GM12874 (cell line): ENCODE measurements at regions not wholly inside any gene's neighbourhood (a gene's known extent, or its start where the extent isn't known, plus 50 kb on each side); places are given as distances from the start of the nearest gene placed in this dataset.

Experiments used
- TF ChIP-seq, protein P1 (sequence below): IDR thresholded peaks from 2 replicates; pipeline ENCODE4 v1.5.1; 2011; ENCODE audit warnings: low read depth, mild to moderate bottlenecking, control low read depth, low read length, moderate library complexity; ENCODE audit not compliant: insufficient read depth

DNA sequence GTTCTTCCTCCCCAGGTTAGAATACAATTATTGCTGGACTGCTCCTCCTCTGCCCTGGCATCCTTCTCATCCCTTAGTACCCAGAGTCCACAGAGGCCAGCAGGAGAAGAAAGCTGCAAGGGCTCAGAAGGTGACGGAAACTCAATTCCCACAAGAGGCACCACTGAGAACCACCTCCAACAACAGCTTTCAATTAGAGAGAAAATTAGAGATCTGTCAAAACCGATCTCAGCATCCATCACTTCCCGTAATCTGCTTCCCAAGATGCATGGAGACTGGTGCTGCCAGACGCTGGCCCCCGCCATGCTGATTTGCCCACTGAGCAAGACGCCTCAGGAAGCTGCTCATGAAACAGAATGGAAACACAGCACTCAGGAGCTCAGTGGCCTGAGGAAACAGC lies 135.0 kb upstream of the PRICKLE2 start:
- TF ChIP-seq, protein P1, sequence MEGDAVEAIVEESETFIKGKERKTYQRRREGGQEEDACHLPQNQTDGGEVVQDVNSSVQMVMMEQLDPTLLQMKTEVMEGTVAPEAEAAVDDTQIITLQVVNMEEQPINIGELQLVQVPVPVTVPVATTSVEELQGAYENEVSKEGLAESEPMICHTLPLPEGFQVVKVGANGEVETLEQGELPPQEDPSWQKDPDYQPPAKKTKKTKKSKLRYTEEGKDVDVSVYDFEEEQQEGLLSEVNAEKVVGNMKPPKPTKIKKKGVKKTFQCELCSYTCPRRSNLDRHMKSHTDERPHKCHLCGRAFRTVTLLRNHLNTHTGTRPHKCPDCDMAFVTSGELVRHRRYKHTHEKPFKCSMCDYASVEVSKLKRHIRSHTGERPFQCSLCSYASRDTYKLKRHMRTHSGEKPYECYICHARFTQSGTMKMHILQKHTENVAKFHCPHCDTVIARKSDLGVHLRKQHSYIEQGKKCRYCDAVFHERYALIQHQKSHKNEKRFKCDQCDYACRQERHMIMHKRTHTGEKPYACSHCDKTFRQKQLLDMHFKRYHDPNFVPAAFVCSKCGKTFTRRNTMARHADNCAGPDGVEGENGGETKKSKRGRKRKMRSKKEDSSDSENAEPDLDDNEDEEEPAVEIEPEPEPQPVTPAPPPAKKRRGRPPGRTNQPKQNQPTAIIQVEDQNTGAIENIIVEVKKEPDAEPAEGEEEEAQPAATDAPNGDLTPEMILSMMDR = no peak

GRCh38 chr3:64359735-64360134 lies 134.5 kb upstream of the PRICKLE2 start:
- TF ChIP-seq, protein P1 = no peak

GRCh38 chr3:64358853-64359252 lies 133.6 kb upstream of the PRICKLE2 start:
- TF ChIP-seq, protein P1 = no peak

DNA sequence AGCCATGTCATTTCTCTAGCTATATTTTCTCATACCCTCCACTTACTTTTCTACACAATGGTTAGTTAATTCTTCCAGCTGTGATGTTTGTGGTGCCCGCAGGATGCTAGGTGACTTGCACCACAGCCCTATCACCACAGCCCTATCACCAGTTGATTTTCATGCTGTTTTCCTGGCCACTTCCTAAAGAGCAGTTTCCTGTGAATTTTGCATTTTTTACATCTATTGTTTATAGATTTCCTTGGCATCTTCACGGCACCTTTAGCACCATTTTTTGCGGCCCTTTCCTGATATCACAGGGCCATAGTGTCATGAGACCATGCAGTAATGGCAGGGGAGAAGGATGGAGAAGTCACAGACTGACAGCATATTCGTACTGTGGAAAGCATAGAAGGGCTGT lies 132.9 kb upstream of the PRICKLE2 start:
- TF ChIP-seq, protein P1 = no peak

DNA sequence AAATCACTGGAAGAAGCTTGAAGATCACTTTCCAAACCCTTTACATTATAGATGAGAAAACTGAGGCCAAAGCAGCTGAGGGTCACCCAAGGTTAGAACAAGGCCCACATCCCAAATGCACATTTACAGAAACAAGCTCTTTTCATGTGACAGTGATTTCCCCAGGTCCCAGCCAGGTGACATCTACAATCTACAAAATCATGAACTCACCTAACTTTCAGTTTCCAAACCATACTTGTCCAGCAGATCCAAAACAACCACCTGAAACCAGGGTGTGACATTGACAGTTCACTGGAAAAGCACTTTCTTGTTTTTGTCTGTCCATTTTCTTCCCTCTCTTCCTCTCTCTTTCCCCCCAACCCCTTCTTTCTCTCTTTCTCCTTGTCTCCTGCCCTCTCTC lies 132.2 kb upstream of the PRICKLE2 start:
- TF ChIP-seq, protein P1 = no peak

GRCh38 chr3:64355401-64355807 lies 130.1 kb upstream of the PRICKLE2 start:
- TF ChIP-seq, protein P1 = no peak

GRCh38 chr3:64354956-64355355 lies 129.7 kb upstream of the PRICKLE2 start:
- TF ChIP-seq, protein P1 = no peak

DNA sequence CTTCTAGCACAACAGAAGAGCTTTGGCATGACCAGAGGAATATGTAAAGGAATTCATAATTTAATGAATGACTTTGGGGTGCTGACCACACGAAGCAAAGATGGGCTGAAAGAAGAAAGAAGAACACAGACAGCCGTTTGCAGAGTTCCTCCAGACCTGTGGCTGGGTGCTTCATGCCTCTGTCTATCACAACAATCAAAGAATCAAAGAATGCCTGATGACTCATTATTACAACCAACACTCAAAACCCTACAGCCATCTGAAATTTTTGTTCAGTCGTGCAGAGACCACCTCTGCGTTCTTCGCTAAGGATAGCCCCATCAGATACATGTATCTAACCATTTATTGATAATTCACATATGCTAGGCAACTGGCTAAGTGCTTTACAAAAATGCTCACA lies 129.0 kb upstream of the PRICKLE2 start:
- TF ChIP-seq, protein P1 = no peak
